SJSA1 (cell line): ENCODE measurements at regions not wholly inside any gene's neighbourhood (a gene's known extent, or its start where the extent isn't known, plus 50 kb on each side); places are given as distances from the start of the nearest gene placed in this dataset.
"Not testable (repeated sequence)": the region's sequence is repeated elsewhere in the genome, so short reads cannot be mapped to it uniquely, and the experiment has no call there.

Source experiments
- DNase-seq, 2 experiments: peaks; one replicate each; pipeline ENCODE4 v3.0.0-alpha.2; 2015 to 2020; ENCODE audit warnings: low spot score in 2 of 2, low read depth in 1 of 2
- H3K27ac ChIP-seq: fragments of 250-450 bp; sonication (Bioruptor Pico); 2 replicates; pipeline ENCODE4 v1.5.1; 2020; ENCODE audit warnings: mild to moderate bottlenecking, moderate library complexity
- H3K27me3 ChIP-seq: fragments of 250-450 bp; sonication (Bioruptor Pico); replicated peaks from 2 replicates; pipeline ENCODE4 v1.5.1; 2020; ENCODE audit warnings: mild to moderate bottlenecking, moderate library complexity
- H3K36me3 ChIP-seq: fragments of 250-450 bp; sonication (Bioruptor Pico); 2 replicates; pipeline ENCODE4 v1.5.1; 2020; ENCODE audit warnings: mild to moderate bottlenecking
- H3K4me1 ChIP-seq: fragments of 250-450 bp; sonication (Bioruptor Pico); replicated peaks from 2 replicates; pipeline ENCODE4 v1.6.1; 2021; ENCODE audit warnings: mild to moderate bottlenecking
- H3K4me3 ChIP-seq: fragments of 250-450 bp; sonication (Bioruptor Pico); 2 replicates; pipeline ENCODE4 v1.5.1; 2020; ENCODE audit warnings: mild to moderate bottlenecking
- H3K9me3 ChIP-seq: fragments of 250-450 bp; sonication (Bioruptor Pico); replicated peaks from 2 replicates; pipeline ENCODE4 v1.5.1; 2020; ENCODE audit warnings: mild to moderate bottlenecking

DNA sequence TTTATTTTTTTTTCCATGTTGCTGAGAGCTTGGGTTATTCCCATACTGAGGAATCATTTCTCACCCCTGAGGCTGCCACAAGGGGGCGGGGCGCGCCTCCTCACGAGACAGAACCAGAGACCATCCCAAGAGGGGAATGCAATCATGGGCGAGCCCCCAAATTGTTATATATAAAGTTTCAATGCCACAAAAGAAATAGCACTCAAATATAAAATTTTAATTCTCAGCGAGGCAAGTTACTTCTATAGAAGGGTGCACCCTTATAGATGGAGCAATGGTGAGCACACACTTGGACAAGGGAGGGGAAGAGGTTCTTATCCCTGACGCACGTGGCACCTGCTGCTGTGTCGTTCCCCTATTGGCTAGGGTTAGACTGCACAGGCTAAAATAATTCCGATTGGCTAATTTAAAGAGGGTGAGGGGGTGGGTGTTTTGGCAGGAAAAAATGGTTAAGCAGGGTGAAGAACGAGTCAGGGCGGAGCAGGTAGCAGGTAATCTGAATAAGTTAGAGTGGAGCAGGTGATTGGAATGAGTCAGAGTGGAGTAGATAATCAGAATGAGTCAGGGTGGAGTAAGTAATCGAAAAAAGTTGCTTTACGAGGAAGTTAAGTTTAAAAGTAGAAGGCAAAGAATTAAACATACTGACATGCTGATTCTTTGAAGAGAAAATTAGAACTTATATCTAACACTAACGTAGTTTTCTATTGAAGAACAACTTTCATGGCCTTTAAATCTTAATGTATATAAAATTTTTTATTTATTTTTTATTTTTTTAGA is 177.5 kb downstream of the MTCL1 start:
- Histone ChIP-seq H3K4me1 (no peaks in the 10 kb centered on the region), H3K36me3 (no peaks in the 10 kb centered on the region)
- peak; percentile 24 to 55 for DNase-seq

DNA sequence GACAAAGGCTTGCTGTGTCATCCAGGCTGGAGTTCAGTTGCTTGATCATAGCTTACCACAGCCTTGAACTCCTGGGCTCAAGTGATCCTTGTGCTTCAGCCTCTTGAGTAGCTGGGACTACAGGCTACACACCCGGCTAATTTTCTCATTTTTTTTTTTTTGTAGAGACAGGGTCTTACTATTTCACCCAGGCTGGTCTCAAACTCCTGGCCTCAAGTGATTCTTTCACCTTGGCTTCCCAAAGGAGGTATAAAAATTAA is 178.0 kb downstream of the MTCL1 start:
- no peak for DNase-seq
- peaks cover 5% of the 10 kb centered on the region; the same call in 1 of the 2 replicates for H3K9me3 ChIP-seq
- H3K27ac ChIP-seq, result no peak overlapping the region
- no peak overlapping the region for H3K4me3 ChIP-seq
- H3K36me3 ChIP-seq, result no peaks in the 10 kb centered on the region
- H3K4me1 ChIP-seq, result no peaks in the 10 kb centered on the region
- no peaks in the 10 kb centered on the region for H3K27me3 ChIP-seq

More for the DNA sequence above, 177.5 kb downstream of the MTCL1 start:
- Histone ChIP-seq H3K27ac (no peak overlapping the region), H3K4me3 (no peak overlapping the region), H3K27me3 (no peaks in the 10 kb centered on the region), H3K9me3 (peaks cover 5% of the 10 kb centered on the region; the same call in 1 of the 2 replicates)

DNA sequence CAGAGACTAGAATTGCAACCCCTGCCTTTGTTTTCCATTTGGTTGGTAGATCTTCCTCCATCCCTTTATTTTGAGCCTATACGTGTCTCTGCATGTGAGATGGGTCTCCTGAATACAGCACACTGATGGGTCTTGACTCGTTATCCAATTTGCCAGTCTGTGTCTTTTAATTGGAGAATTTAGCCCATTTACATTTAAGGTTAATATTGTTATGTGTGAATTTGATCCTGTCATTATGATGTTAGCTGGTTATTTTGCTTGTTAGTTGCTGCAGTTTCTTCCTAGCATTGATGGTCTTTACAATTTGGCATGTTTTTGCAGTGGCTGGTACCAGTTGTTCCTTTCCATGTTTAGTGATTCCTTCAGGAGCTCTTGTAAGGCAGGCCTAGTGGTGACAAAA is 182.5 kb downstream of the MTCL1 start:
- not testable (repeated sequence) for DNase-seq, H3K4me3 ChIP-seq, H3K27ac ChIP-seq, H3K36me3 ChIP-seq, H3K9me3 ChIP-seq, H3K27me3 ChIP-seq
- peaks cover 25% of the 10 kb centered on the region for H3K4me1 ChIP-seq

DNA sequence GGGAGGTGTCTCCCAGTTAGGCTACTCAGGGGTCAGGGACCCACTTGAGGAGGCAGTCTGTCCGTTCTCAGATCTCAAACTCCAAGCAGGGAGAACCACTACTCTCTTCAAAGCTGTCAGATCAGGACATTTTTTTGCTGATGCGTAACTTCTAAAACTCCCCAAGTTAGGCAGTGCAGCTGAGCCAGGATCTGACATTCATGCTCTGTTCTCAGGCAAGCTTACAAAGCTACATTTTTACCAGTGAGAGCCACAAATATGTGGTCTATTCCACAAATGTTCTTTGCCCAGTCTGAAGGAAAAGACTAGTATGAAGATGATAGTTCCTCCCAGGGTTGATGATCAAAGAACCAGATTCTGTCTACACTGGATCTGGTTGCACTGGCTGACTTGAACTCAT is 184.1 kb downstream of the MTCL1 start:
- Histone ChIP-seq H3K9me3 (0 out of 2 replicates have a peak, but pooled peaks cover 2% of the 10 kb centered on the region), H3K27me3 (no peaks in the 10 kb centered on the region), H3K4me3 (no peak overlapping the region), H3K27ac (peak overlapping the region; percentile 89), H3K4me1 (peaks cover 32% of the 10 kb centered on the region), H3K36me3 (0 out of 2 replicates have a peak, but pooled peaks cover 3% of the 10 kb centered on the region)
- DNase-seq, result peak in 1 of 2 experiments; percentile 18

DNA sequence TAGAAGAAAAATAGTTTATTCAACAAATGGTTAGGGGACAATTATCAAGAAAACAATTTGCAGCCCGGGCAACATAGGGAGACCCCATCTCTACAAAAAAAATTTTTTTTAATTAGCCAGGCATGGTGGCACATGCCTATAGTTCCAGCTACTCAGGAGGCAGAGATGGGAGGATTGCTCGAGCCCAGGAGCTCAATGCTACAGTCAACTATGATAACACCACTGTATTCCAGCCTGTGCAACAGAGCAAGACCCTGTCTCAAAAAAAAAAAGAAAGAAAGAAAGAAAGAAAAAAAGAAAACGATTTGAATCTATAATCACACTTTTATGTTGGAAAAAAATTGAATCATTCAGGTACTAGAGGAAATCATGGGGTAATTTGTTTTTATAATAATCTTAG is 185.1 kb downstream of the MTCL1 start:
- H3K9me3 ChIP-seq, H3K36me3 ChIP-seq, DNase-seq, H3K27me3 ChIP-seq, H3K4me3 ChIP-seq: not testable (repeated sequence)
- Histone ChIP-seq H3K27ac (peak overlapping the region; percentile 89), H3K4me1 (peaks cover 35% of the 10 kb centered on the region)

DNA sequence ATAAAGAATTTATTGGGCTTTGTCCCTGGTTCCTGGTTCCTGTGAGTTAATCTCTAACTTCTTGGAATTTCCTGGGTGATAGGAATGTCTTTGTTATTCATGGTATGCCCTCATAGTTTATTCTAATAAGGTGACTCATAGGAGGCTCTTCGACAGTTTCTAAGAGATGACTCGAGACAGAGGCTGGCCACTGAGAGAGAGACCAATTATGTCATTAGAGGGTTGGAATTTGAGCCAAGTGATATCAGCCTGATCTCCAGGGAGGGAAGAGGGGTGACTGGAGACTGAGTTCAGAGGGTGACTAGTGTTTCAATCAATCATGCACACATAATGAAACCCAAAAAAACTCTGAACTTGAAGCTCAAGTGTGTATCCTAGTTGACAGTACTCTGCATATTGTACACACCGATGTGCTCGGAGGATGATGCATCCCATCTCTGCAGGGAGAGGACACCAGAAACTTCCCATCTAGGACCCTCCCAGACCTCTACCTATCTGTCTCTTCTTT is 185.7 kb downstream of the MTCL1 start:
- Histone ChIP-seq H3K4me3 (no peak overlapping the region), H3K27ac (peak overlapping the region; percentile 89), H3K9me3 (0 out of 2 replicates have a peak, but pooled peaks cover 2% of the 10 kb centered on the region), H3K36me3 (0 out of 2 replicates have a peak, but pooled peaks cover 3% of the 10 kb centered on the region), H3K4me1 (peaks cover 35% of the 10 kb centered on the region), H3K27me3 (no peaks in the 10 kb centered on the region)
- peak; percentile 87 to 97 for DNase-seq

DNA sequence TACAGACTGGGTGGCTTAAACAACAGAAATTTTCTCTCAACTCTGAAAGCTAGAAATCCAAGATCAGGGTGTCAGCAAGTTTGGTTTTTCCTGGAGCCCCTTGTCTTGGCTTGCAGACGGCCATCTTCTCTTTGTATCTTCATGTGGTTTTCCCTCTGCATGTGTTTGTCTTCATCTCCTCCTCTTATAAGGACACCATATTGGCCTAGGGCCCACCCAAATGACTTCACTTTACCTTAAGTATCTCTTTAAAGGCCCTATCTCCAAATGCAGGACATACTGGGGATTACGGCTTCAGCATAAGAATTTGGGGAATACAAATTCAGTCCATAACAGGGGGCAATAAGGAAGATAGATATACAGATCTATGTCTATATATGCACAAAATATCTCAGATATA is 187.9 kb downstream of the MTCL1 start:
- Histone ChIP-seq H3K27ac (no peak overlapping the region), H3K4me1 (peaks cover 35% of the 10 kb centered on the region), H3K36me3 (0 out of 2 replicates have a peak, but pooled peaks cover 3% of the 10 kb centered on the region), H3K27me3 (no peaks in the 10 kb centered on the region), H3K9me3 (0 out of 2 replicates have a peak, but pooled peaks cover 2% of the 10 kb centered on the region), H3K4me3 (no peak overlapping the region)
- no peak for DNase-seq

DNA sequence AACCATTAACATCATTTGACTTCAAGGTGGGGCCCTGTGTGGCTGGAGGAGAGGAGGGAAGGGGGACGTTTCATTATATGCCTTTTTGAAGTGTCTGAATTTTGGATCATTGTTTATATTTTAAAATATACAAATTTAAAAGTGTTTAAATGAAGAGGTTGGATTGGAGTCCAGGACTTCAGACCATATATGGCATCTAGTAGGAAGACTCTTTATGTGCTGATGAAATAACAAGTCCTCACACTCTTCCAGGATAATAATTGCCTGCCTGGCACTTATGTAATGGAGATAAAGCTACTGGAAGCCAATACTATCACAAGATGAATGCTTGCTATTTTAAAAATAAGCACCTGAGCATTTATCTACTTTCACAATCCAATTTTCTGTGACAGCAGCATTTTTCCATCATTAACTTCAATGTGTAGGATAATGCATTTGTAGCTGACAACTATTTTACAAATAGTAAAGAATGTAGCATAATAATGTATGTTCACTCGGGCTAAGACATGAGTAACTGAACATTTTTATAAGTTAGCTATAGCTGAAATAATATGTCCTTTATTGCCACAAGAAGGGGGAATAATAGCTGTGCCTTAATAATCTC is 188.4 kb downstream of the MTCL1 start:
- peaks cover 35% of the 10 kb centered on the region for H3K4me1 ChIP-seq
- no peaks in the 10 kb centered on the region for H3K27me3 ChIP-seq
- 0 out of 2 replicates have a peak, but pooled peaks cover 3% of the 10 kb centered on the region for H3K36me3 ChIP-seq
- H3K27ac ChIP-seq, result no peak overlapping the region
- 0 out of 2 replicates have a peak, but pooled peaks cover 2% of the 10 kb centered on the region for H3K9me3 ChIP-seq
- no peak for DNase-seq
- no peak overlapping the region for H3K4me3 ChIP-seq

DNA sequence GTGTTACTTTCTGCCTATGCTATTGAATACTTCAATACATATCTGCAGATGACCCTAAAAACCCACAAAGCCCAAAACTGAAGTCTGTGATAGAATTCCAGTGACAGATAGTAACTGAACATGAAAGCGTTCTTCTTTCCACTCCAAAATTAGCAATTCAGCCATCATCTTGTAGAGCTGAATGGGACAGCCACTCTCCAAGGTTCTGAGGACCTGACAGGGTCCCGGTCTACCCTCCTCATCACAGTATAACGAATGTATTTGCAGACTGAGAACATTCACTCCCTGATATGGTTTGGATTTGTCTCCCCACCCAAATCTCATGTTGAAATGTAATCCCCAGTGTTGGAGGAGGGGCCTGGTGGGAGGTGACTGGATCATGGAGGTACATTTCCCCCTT is 189.5 kb downstream of the MTCL1 start:
- Histone ChIP-seq H3K4me1 (peaks cover 28% of the 10 kb centered on the region), H3K36me3 (no peaks in the 10 kb centered on the region), H3K4me3 (no peak overlapping the region), H3K27ac (no peak overlapping the region), H3K27me3 (no peaks in the 10 kb centered on the region), H3K9me3 (no peaks in the 10 kb centered on the region)
- no peak for DNase-seq

DNA sequence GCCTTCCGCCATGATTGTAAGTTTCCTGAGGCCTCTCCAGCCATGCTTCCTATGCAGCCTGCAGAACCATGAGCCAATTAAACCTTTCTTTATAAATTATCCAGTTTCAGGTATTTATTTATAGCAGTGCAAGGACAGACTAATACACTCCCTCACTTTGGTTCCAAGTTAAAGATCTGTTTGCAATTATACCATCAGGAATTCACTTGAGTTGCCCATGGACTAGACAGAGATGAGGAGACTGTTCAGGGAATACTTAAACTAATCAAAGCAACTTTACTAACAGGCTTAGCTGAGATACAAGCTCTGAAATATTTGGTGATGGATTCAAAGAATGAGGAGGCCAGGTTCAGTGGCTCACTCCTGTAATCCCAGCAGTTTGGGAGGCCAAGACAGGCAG is 190.0 kb downstream of the MTCL1 start:
- no peak overlapping the region for H3K27ac ChIP-seq
- H3K4me3 ChIP-seq, result no peak overlapping the region
- peaks cover 23% of the 10 kb centered on the region for H3K4me1 ChIP-seq
- no peaks in the 10 kb centered on the region for H3K9me3 ChIP-seq
- H3K36me3 ChIP-seq, result no peaks in the 10 kb centered on the region
- H3K27me3 ChIP-seq, result no peaks in the 10 kb centered on the region
- DNase-seq, result no peak

DNA sequence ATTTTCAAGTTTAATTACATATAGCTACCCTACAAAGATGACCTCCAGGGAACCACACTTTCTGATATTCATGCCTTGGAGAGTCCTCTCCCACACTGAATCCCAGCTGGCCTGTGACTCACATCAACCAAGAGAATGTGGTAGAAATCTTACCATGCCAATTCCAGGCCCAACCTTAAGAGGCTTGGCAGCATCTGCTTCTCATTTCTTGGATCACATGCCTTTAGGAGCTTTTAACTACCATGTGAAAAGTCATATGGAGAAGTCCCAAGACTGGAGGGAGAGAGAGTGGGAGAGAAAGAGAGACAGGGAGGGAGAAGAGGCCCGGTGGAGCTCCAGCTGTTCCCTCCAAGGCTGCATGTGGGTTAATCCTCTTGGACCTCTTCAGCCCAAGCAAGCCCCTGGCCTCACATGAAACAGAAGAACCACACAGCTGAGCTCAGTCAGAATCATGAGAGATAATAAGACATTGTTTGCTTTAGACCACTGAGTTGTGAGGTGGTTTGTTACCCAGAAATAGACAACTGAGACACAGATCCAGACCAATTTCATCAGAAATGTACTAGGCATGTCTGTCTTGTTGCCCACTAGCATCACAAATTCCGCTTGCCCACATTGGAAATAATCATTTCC is 190.7 kb downstream of the MTCL1 start:
- no peak overlapping the region for H3K4me3 ChIP-seq
- no peaks in the 10 kb centered on the region for H3K9me3 ChIP-seq
- H3K27ac ChIP-seq, result no peak overlapping the region
- no peaks in the 10 kb centered on the region for H3K36me3 ChIP-seq
- H3K27me3 ChIP-seq, result no peaks in the 10 kb centered on the region
- no peak for DNase-seq
- peaks cover 18% of the 10 kb centered on the region for H3K4me1 ChIP-seq

DNA sequence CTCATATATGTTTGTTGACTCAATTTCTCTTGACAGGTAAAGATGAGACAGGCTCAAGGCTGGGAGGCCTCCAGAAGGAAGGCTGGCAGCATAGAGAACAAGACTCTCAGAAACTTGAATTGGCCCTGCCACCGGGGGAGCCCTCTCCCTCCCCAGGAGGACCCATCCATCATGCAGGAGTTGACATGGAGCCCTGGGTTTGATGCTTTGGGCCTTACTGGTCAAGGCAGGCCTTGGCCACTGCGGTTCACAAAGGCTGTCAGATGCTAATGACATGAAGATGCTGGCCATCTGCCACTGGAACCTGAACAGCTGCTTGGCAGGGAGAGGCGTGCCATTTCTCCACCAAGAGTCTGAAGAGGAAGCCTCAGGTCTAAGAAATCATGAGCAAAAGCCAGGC is 193.6 kb downstream of the MTCL1 start:
- no peak overlapping the region for H3K27ac ChIP-seq
- H3K36me3 ChIP-seq, result no peaks in the 10 kb centered on the region
- H3K4me3 ChIP-seq, result no peak overlapping the region
- no peaks in the 10 kb centered on the region for H3K27me3 ChIP-seq
- H3K9me3 ChIP-seq, result no peaks in the 10 kb centered on the region
- no peak for DNase-seq
- H3K4me1 ChIP-seq, result 0 out of 2 replicates have a peak, but pooled peaks cover 4% of the 10 kb centered on the region

DNA sequence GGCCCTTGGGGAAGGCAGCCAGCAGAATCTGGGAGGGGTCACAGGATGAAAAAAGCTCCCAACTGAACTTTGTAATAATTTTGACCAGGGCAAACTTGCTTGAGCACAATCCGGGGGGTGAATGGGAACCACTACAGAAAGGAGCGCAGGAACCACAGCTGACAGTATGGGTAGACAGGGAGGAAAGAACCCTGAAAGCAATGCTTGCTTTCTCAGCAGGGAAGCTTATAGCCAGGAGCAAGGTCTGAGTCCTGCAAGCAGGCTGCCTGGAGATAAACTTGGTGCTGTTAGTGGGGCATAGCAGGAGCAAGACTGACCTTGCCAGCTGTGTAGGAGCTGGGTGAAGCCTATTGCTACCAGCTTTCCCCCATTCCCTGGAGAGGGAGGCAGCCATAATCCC is 195.2 kb downstream of the MTCL1 start:
- H3K27me3 ChIP-seq, result no peaks in the 10 kb centered on the region
- H3K9me3 ChIP-seq, result peaks cover 3% of the 10 kb centered on the region; the same call in 1 of the 2 replicates
- H3K4me3 ChIP-seq, result no peak overlapping the region
- DNase-seq, result no peak
- no peaks in the 10 kb centered on the region for H3K36me3 ChIP-seq
- H3K27ac ChIP-seq, result no peak overlapping the region
- H3K4me1 ChIP-seq, result no peaks in the 10 kb centered on the region

DNA sequence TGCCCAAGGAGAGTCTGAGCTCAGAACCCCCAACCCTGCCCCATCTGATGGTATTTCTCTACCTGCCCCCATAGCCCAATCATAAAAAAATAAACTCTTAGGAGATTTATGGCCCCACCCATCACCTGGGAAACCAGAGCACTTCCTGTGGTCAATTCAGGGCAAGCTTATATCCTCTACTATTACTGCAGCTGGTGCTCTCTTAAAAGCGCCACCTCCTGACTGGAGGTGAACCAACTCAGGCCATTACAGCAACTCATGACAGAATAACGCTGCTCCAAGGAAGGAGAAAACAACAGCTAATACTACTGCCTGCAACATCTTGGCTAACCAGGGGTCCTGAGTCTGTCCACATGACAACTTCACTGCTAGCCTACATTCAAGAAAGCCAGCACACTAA is 195.7 kb downstream of the MTCL1 start:
- Histone ChIP-seq H3K4me1 (no peaks in the 10 kb centered on the region), H3K4me3 (no peak overlapping the region), H3K27ac (no peak overlapping the region), H3K27me3 (no peaks in the 10 kb centered on the region), H3K36me3 (no peaks in the 10 kb centered on the region), H3K9me3 (peaks cover 3% of the 10 kb centered on the region; the same call in 1 of the 2 replicates)
- no peak for DNase-seq
